PC-3 (cell line): ENCODE measurements at regions not wholly inside any gene's neighbourhood (a gene's known extent, or its start where the extent isn't known, plus 50 kb on each side); places are given as distances from the start of the nearest gene placed in this dataset.

Source experiments
- EZH2 ChIP-seq: fragments of 300-600 bp; sonication (generic); IDR thresholded peaks from one replicate; pipeline ENCODE4 v1.6.1; 2017; ENCODE audit warnings: antibody characterized with exemption, mild to moderate bottlenecking, low read length; ENCODE audit not compliant: unreplicated experiment
- EZH2phosphoT487 ChIP-seq: fragments of 300-600 bp; sonication (generic); IDR thresholded peaks from 2 replicates; pipeline ENCODE4 v1.6.1; 2018; ENCODE audit warnings: mild to moderate bottlenecking, antibody characterized with exemption, low read length, borderline replicate concordance
- TF ChIP-seq, protein P1 (sequence below): fragments of 300-600 bp; sonication (generic); conservative IDR thresholded peaks from 2 replicates; pipeline ENCODE4 v1.5.1; 2017; ENCODE audit warnings: antibody characterized with exemption, low read depth, mild to moderate bottlenecking, low read length

GRCh38 chr5:120765189-120765588 is 301.1 kb downstream of the PRR16 start:
- TF ChIP-seq EZH2 = no peak
- TF ChIP-seq, protein P1, sequence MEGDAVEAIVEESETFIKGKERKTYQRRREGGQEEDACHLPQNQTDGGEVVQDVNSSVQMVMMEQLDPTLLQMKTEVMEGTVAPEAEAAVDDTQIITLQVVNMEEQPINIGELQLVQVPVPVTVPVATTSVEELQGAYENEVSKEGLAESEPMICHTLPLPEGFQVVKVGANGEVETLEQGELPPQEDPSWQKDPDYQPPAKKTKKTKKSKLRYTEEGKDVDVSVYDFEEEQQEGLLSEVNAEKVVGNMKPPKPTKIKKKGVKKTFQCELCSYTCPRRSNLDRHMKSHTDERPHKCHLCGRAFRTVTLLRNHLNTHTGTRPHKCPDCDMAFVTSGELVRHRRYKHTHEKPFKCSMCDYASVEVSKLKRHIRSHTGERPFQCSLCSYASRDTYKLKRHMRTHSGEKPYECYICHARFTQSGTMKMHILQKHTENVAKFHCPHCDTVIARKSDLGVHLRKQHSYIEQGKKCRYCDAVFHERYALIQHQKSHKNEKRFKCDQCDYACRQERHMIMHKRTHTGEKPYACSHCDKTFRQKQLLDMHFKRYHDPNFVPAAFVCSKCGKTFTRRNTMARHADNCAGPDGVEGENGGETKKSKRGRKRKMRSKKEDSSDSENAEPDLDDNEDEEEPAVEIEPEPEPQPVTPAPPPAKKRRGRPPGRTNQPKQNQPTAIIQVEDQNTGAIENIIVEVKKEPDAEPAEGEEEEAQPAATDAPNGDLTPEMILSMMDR = no peak
- no peak for TF ChIP-seq EZH2phosphoT487
